ENCODE measurements at regions not wholly inside any gene's neighbourhood (a gene's known extent, or its start where the extent isn't known, plus 50 kb on each side); places are given as distances from the start of the nearest gene placed in this dataset.

DNA sequence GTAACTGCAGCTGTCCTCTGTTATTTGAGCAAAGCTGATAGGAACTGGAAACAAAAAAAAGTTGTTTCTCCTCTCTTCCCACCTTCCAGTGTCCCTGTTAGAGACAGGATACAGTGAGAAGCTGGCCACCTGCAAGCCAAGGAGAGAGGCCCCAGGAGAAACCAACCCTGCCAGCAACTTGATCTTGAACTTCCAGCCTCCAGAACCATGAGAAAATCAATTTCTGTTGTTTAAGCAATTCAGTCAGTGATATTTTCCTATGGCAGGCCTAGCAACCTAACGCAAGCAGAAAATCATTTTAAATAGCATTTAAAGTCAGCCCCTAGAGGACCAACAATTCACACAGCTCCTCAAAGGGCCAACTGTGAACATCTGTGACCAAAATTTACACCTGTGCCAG, 291.3 kb downstream of the OXSM start:
- H3K9me3 ChIP-seq (ENCODE audit: insufficient read depth, low read length): no peaks in the 10 kb centered on the region
- H3K4me2 ChIP-seq (ENCODE audit: low read length): no peak overlapping the region
- H2AFZ ChIP-seq (ENCODE audit: low read depth, low read length): no peak overlapping the region
- H3K36me3 ChIP-seq (replicated peaks; ENCODE audit: low read depth, low read length): no peaks in the 10 kb centered on the region
- no peak for TF ChIP-seq EZH2phosphoT487 (IDR thresholded peaks at IDR 0.05; ENCODE audit: low read depth)
- TF ChIP-seq, protein P1, sequence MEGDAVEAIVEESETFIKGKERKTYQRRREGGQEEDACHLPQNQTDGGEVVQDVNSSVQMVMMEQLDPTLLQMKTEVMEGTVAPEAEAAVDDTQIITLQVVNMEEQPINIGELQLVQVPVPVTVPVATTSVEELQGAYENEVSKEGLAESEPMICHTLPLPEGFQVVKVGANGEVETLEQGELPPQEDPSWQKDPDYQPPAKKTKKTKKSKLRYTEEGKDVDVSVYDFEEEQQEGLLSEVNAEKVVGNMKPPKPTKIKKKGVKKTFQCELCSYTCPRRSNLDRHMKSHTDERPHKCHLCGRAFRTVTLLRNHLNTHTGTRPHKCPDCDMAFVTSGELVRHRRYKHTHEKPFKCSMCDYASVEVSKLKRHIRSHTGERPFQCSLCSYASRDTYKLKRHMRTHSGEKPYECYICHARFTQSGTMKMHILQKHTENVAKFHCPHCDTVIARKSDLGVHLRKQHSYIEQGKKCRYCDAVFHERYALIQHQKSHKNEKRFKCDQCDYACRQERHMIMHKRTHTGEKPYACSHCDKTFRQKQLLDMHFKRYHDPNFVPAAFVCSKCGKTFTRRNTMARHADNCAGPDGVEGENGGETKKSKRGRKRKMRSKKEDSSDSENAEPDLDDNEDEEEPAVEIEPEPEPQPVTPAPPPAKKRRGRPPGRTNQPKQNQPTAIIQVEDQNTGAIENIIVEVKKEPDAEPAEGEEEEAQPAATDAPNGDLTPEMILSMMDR (IDR thresholded peaks at IDR 0.05; ENCODE audit: low read depth, low read length): no peak
- no peak overlapping the region for H3K9ac ChIP-seq (ENCODE audit: low read length)
- H4K20me1 ChIP-seq (ENCODE audit: insufficient read depth, low read length): no peaks in the 10 kb centered on the region
- no peaks in the 10 kb centered on the region for H3K27me3 ChIP-seq (ENCODE audit: low read depth, low read length)
- H3K79me2 ChIP-seq (ENCODE audit: low read length): no peaks in the 10 kb centered on the region
- H3K27ac ChIP-seq (ENCODE audit: low read length): no peak overlapping the region
- no peak overlapping the region for H3K4me3 ChIP-seq (ENCODE audit: low read length)
- no peaks in the 10 kb centered on the region for H3K4me1 ChIP-seq (ENCODE audit: low read length)

DNA sequence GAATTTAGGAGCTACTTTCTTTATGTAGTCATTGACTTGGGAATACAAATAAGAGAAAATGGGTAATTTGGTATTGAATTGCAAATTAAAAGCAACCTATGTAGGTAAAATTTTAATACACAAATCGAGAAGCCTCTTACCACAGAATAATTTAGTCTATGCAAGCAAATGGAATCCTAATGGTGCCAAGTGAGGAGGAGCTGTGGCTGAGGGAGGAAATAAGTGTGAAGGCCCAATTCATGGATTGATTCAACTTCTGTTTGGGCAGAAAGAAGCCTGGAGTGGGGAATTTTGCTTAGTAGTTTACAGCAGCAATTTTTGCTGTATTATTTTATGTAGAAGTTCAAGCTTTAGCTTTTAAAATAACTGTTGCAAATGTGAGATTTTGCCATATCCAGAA, 291.9 kb downstream of the OXSM start:
- Histone ChIP-seq H3K4me3 (ENCODE audit: low read length) (no peak overlapping the region), H3K36me3 (replicated peaks; ENCODE audit: low read depth, low read length) (no peaks in the 10 kb centered on the region), H3K4me1 (ENCODE audit: low read length) (no peaks in the 10 kb centered on the region), H3K4me2 (ENCODE audit: low read length) (no peak overlapping the region), H3K79me2 (ENCODE audit: low read length) (no peaks in the 10 kb centered on the region), H3K27ac (ENCODE audit: low read length) (no peak overlapping the region), H3K9me3 (ENCODE audit: insufficient read depth, low read length) (no peaks in the 10 kb centered on the region), H4K20me1 (ENCODE audit: insufficient read depth, low read length) (no peaks in the 10 kb centered on the region), H3K9ac (ENCODE audit: low read length) (no peak overlapping the region), H3K27me3 (ENCODE audit: low read depth, low read length) (no peaks in the 10 kb centered on the region), H2AFZ (ENCODE audit: low read depth, low read length) (no peak overlapping the region)
- TF ChIP-seq EZH2phosphoT487 (IDR thresholded peaks at IDR 0.05; ENCODE audit: low read depth): no peak
- TF ChIP-seq, protein P1 (IDR thresholded peaks at IDR 0.05; ENCODE audit: low read depth, low read length): no peak

DNA sequence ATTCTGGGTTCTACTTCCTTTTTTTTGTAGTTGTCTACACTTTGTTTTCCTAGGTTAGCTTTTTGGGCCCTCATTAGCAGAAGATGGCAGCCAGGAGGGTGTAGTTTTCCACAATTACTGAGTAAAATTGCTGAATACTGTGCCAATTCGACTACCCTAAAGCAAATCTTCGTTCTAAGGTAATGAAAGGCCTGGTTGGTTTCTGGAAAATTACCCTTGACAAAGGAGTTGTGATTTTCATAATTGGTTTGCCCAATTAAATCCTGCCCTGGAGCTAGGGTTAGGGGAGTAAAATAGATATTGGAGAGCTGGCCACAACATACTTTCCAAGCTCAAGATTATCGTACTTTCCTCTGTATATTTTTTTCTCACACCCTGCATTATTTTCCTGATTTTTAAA, 293.0 kb downstream of the OXSM start:
- no peaks in the 10 kb centered on the region for H3K9me3 ChIP-seq (ENCODE audit: insufficient read depth, low read length)
- no peaks in the 10 kb centered on the region for H3K4me1 ChIP-seq (ENCODE audit: low read length)
- H3K79me2 ChIP-seq (ENCODE audit: low read length): no peaks in the 10 kb centered on the region
- H3K36me3 ChIP-seq (replicated peaks; ENCODE audit: low read depth, low read length): no peaks in the 10 kb centered on the region
- H3K4me2 ChIP-seq (ENCODE audit: low read length): no peak overlapping the region
- H3K4me3 ChIP-seq (ENCODE audit: low read length): no peak overlapping the region
- no peak overlapping the region for H3K9ac ChIP-seq (ENCODE audit: low read length)
- no peak overlapping the region for H2AFZ ChIP-seq (ENCODE audit: low read depth, low read length)
- H3K27ac ChIP-seq (ENCODE audit: low read length): no peak overlapping the region
- TF ChIP-seq, protein P1 (IDR thresholded peaks at IDR 0.05; ENCODE audit: low read depth, low read length): no peak
- TF ChIP-seq EZH2phosphoT487 (IDR thresholded peaks at IDR 0.05; ENCODE audit: low read depth): no peak
- no peaks in the 10 kb centered on the region for H4K20me1 ChIP-seq (ENCODE audit: insufficient read depth, low read length)
- H3K27me3 ChIP-seq (ENCODE audit: low read depth, low read length): no peaks in the 10 kb centered on the region

DNA sequence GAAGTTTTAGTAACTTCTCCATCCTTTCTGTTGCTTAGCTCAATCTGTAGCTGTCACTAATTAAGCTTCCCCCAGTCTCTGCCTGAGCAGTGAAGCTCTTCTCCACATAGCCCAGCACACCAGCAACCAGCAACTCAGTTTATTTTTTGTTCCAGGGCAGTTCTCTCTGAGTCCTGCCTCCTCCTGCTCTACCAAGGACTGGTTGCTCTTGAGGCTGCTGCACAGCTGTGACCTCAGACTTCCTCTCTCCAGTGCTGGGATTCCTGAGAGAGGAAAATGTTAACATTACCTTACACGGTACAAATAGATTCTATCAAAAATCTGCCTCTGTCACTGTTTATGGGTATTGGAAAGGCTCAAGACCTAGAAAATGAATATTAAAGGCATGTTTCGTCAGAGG, 294.7 kb downstream of the OXSM start:
- no peaks in the 10 kb centered on the region for H3K79me2 ChIP-seq (ENCODE audit: low read length)
- H3K9ac ChIP-seq (ENCODE audit: low read length): no peak overlapping the region
- no peak overlapping the region for H3K4me3 ChIP-seq (ENCODE audit: low read length)
- H3K4me2 ChIP-seq (ENCODE audit: low read length): no peak overlapping the region
- no peak overlapping the region for H2AFZ ChIP-seq (ENCODE audit: low read depth, low read length)
- H3K9me3 ChIP-seq (ENCODE audit: insufficient read depth, low read length): 0 out of 2 replicates have a peak, but pooled peaks cover 4% of the 10 kb centered on the region
- H3K36me3 ChIP-seq (replicated peaks; ENCODE audit: low read depth, low read length): no peaks in the 10 kb centered on the region
- H3K27ac ChIP-seq (ENCODE audit: low read length): no peak overlapping the region
- H3K4me1 ChIP-seq (ENCODE audit: low read length): no peaks in the 10 kb centered on the region
- H3K27me3 ChIP-seq (ENCODE audit: low read depth, low read length): no peaks in the 10 kb centered on the region
- TF ChIP-seq EZH2phosphoT487 (IDR thresholded peaks at IDR 0.05; ENCODE audit: low read depth): no peak
- TF ChIP-seq, protein P1 (IDR thresholded peaks at IDR 0.05; ENCODE audit: low read depth, low read length): no peak
- H4K20me1 ChIP-seq (ENCODE audit: insufficient read depth, low read length): no peaks in the 10 kb centered on the region

Data from OCI-LY3 (cell line).